Astrocyte of the cerebellum (primary cell): ENCODE measurements at regions not wholly inside any gene's neighbourhood (a gene's known extent, or its start where the extent isn't known, plus 50 kb on each side); places are given as distances from the start of the nearest gene placed in this dataset.
"Not testable (repeated sequence)": the region's sequence is repeated elsewhere in the genome, so short reads cannot be mapped to it uniquely, and the experiment has no call there.

Experiments used
- DNase-seq: peaks from one replicate; pipeline ENCODE4 v3.0.0-alpha.2; 2011; ENCODE audit warnings: low read depth
- H3K4me3 ChIP-seq: 2 replicates; pipeline ENCODE4 v1.5.1; 2011; ENCODE audit warnings: mild to moderate bottlenecking, low read depth, low read length, moderate library complexity
- in situ Hi-C: cut with HindIII; loops from 2 replicates; pipeline ENCODE4 v1.10.0; 2017; ENCODE audit warnings: low sequenced_read_pairs
- TF ChIP-seq, protein P1 (sequence below): IDR thresholded peaks from 2 replicates; pipeline ENCODE4 v1.5.1; 2012; ENCODE audit warnings: low read length, low read depth, moderate library complexity, mild to moderate bottlenecking; ENCODE audit errors: missing control alignments

DNA sequence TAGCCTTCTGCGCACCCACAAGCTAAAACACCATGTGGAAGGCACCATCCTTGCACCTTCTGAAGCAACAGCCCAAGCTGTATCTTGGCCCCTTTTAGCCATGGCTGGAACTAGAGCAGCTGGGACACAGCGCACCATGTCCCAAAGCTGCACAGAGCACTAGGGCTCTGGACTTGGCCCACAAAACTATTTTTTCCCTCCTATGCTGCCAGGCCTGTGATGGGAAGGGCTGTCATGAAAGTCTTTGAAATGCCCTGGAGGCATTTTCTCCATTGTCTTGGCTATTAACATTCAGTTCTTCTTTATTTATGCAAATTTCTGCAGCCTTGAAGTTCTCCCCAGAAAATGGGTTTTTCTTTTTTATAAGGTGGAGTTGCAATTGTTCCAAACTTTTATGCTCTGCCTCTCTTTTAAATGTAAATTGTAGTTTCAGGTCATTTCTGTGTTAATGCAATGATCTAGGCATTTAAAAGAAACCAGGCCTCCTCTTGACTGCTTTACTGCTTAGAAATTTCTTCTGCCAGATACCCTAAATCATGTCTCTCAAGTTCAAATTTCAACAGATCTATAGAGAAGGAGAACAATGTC lies 996.3 kb downstream of the TAF11L14 start:
- no peak overlapping the region for H3K4me3 ChIP-seq
- in situ Hi-C loops, result no loop called here
- DNase-seq, result no peak
- TF ChIP-seq, protein P1, sequence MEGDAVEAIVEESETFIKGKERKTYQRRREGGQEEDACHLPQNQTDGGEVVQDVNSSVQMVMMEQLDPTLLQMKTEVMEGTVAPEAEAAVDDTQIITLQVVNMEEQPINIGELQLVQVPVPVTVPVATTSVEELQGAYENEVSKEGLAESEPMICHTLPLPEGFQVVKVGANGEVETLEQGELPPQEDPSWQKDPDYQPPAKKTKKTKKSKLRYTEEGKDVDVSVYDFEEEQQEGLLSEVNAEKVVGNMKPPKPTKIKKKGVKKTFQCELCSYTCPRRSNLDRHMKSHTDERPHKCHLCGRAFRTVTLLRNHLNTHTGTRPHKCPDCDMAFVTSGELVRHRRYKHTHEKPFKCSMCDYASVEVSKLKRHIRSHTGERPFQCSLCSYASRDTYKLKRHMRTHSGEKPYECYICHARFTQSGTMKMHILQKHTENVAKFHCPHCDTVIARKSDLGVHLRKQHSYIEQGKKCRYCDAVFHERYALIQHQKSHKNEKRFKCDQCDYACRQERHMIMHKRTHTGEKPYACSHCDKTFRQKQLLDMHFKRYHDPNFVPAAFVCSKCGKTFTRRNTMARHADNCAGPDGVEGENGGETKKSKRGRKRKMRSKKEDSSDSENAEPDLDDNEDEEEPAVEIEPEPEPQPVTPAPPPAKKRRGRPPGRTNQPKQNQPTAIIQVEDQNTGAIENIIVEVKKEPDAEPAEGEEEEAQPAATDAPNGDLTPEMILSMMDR, result no peak

DNA sequence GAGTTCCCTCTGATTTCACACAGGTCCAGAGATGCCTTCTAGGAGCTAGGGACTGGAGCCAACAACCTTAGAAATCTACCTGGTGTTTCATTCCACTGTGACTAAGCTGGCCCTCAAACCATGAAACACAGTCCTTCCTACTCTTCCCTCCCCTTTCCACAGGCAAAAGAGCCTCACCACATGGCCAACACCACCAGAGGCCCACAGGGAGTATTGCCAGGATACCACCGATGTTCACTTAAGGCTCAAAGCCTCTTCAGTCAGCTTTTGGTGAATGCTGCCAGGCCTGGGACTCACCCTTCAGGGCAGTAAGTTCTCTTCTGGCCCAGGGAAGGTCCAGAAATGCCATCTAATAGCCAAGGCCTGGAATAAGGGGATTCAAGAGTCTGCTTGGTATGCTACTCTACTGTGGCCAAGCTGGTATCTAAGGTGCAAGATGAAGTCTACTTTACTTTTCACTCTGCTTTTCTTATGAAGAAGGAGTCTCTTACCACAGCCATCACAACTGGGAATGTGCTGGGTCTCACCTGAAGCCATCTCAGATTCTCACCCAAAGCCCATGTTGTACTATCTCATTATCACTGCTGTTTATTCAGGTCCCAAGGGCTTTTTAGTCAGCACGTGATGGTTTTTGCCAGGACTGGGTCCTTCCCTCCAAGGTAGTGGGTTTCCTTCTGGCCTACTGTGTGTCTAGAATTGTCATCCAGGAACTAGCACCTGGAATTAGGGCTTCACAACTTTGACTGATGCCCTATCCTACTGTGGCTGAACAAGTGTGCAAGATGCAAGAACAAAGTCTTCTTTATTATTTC lies 1018.4 kb downstream of the TAF11L14 start:
- DNase-seq, result no peak
- TF ChIP-seq, protein P1, result no peak
- in situ Hi-C loops, result no loop called here
- H3K4me3 ChIP-seq, result no peak overlapping the region

DNA sequence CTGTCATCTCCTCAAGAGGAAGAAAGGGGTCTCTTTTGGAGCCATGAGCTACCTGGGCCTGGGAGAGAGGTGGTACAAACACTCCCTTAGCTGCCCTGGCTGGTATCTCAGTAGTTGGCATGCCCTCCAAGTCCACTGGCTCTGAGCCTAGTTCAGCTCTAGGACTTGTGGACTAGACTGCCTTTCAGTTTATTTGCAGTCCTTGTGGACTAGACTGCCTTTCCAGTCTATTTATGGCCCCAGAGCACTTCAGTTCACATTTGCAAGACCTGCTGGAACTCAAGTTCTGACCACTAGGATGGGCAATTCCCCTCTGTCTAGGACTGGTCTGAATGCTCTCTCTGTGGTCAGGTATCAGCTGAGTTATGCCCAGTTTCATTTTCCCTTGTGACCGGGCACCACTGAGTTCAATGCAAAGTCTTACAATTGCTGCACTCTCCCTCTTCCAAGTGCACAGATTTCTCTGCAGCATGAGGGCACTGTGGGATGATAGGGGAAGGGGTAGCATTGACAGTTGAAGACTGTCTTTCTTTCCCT lies 1019.0 kb downstream of the TAF11L14 start:
- in situ Hi-C loops, result no loop called here
- DNase-seq, result no peak
- TF ChIP-seq, protein P1, result no peak
- H3K4me3 ChIP-seq, result no peak overlapping the region

DNA sequence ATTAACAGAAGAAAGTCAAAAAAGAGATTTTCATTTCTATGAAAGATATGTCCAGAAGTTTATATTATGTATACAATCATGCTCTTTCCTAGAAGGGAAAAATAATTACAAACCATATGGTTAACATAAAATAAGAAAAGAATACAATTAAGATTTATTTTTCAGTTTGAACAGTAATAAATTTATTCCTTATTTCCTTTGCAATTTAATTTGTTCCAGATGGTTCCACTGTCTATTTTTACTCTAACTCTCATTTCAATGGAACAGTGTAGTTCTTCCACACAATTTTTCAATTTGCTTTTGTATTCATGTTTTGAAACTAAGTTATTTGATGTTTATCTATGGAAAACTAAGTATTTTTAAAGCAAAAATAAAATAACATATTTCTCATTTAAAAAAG lies 1026.3 kb downstream of the TAF11L14 start:
- in situ Hi-C loops, result no loop called here
- DNase-seq, result no peak
- TF ChIP-seq, protein P1, result no peak
- H3K4me3 ChIP-seq, result no peak overlapping the region

DNA sequence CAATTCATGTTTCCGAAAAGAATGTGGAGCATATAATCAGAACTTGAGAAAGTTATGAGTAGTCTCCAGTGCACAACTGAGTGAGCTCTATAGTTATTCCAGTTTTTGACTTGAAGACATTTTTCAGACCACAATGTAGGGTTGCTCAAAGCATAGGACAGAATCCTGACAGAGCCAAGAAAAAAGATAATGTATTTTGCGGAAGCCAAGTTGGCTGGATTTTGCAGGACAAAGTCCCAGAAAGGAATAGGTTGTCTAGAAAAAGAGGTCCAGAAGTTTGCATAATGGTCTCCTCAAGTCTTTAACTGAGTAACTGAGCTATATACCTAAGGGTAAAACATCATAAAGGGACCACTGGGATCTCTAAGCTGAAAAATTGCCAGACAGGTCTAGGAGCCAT lies 1028.0 kb downstream of the TAF11L14 start:
- no peak overlapping the region for H3K4me3 ChIP-seq
- TF ChIP-seq, protein P1, result no peak
- DNase-seq, result no peak
- in situ Hi-C loops, result no loop called here

DNA sequence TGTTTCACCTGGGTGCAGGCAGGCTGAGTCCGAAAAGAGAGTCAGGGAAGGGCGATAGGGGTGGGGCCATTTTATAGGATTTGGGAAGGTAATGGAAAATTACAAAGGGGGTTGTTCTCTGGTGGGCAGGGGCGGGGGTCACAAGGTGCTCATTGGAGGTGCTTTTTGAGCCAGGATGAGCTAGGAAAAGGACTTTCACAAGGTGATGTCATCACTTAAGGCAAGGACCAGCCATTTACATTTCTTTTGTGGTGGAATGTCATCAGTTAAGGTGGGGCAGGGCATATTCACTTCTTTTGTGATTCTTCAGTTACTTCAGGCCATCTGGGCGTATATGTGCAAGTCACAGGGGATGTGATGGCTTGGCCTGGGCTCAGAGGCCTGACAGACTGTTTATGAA lies 1040.0 kb downstream of the TAF11L14 start:
- in situ Hi-C loops, H3K4me3 ChIP-seq, DNase-seq: not testable (repeated sequence)

DNA sequence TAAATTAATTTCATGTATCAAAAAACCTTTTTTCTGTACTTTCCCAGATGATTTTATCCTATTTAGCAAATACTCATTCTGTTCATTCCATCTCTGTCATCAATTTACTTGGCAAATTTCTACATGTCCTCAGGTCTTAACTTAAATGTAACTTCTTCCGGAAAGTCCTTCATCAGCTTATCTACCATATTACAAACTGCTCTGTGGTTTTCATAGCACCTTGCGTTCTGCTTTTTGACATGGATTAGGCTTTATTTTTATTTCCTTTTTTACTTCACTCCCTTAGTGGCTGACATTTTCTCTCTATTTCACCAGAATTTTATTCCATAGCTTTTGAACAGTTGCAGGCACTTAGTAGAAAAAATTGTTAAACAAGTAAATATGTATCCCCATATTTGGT lies 1040.8 kb downstream of the TAF11L14 start:
- DNase-seq, result no peak
- TF ChIP-seq, protein P1, result no peak
- in situ Hi-C loops, result no loop called here
- no peak overlapping the region for H3K4me3 ChIP-seq
